CD4-positive, alpha-beta T cell (primary cell): ENCODE measurements at regions not wholly inside any gene's neighbourhood (a gene's known extent, or its start where the extent isn't known, plus 50 kb on each side); places are given as distances from the start of the nearest gene placed in this dataset.
"Not testable (repeated sequence)": the region's sequence is repeated elsewhere in the genome, so short reads cannot be mapped to it uniquely, and the experiment has no call there.

Experiments used
- ATAC-seq: fragments of 200-7000 bp; cut with Tn5 transposase; one replicate; pipeline ENCODE4 v1.10.0; 2022; ENCODE audit warnings: mild to moderate bottlenecking; ENCODE audit not compliant: poor library complexity
- CTCF ChIA-PET: fragments of 350-600 bp; sonication (Branson Sonifier 250); formaldehyde crosslinking; loops from one replicate; lab custom pipeline; 2021; ENCODE audit warnings: antibody characterized with exemption, inconsistent platforms; lab: Charles Lee
- POLR2A ChIA-PET: fragments of 350-600 bp; sonication (Branson Sonifier 250); formaldehyde crosslinking; loops from one replicate; lab custom pipeline; 2021; ENCODE audit warnings: antibody characterized with exemption, inconsistent platforms; lab: Charles Lee
- DNase-seq, 14 experiments: peaks; one replicate each; pipeline ENCODE4 v3.0.0-alpha.2; 2013 to 2020; ENCODE audit warnings: mixed read lengths in 2 of 14
- H3K27ac ChIP-seq, 2 donors: one replicate each; pipeline versions ENCODE4 v1.5.1 to v1.7.0; 2013; ENCODE audit warnings: low read length in 2 of 2, low read depth in 1 of 2, mild to moderate bottlenecking in 1 of 2
- H3K27me3 ChIP-seq, 2 experiments: 1 replicate in 1 of 2; 2 replicates in 1 of 2; pipeline versions ENCODE4 v1.6.1 to v1.7.0; 2013; ENCODE audit warnings: low read length in 2 of 2, control low read depth in 1 of 2, mild to moderate bottlenecking in 1 of 2, moderate library complexity in 1 of 2; ENCODE audit not compliant: insufficient read depth in 2 of 2, control insufficient read depth in 1 of 2
- H3K36me3 ChIP-seq: one replicate; pipeline ENCODE4 v1.6.1; 2013; ENCODE audit warnings: low read length, control low read depth; ENCODE audit not compliant: insufficient read depth
- H3K4me1 ChIP-seq: one replicate; pipeline ENCODE4 v1.6.1; 2013; ENCODE audit warnings: low read length, control low read depth; ENCODE audit not compliant: insufficient read depth
- H3K4me3 ChIP-seq: one replicate; pipeline ENCODE4 v1.5.1; 2013; ENCODE audit warnings: mild to moderate bottlenecking, low read length, moderate library complexity
- H3K9me3 ChIP-seq, 2 experiments: 1 replicate in 1 of 2; 2 replicates in 1 of 2; pipeline versions ENCODE4 v1.6.1 to v1.7.0; 2013; ENCODE audit warnings: low read length in 2 of 2, mild to moderate bottlenecking in 2 of 2, control low read depth in 1 of 2, moderate library complexity in 1 of 2; ENCODE audit not compliant: control insufficient read depth in 1 of 2, insufficient read depth in 1 of 2
- H3K27ac Mint-ChIP-seq: one replicate; pipeline ENCODE4 v1.8.0; 2020; ENCODE audit warnings: mixed read lengths
- H3K27me3 Mint-ChIP-seq: one replicate; pipeline ENCODE4 v1.8.0; 2021; ENCODE audit warnings: mixed read lengths
- H3K36me3 Mint-ChIP-seq: one replicate; pipeline ENCODE4 v1.8.0; 2021; ENCODE audit warnings: low read depth, mixed read lengths
- H3K4me1 Mint-ChIP-seq: one replicate; pipeline ENCODE4 v1.8.0; 2021; ENCODE audit warnings: low read depth, mixed read lengths
- H3K4me3 Mint-ChIP-seq: one replicate; pipeline ENCODE4 v1.8.0; 2020; ENCODE audit warnings: mild to moderate bottlenecking, mixed read lengths
- H3K9me3 Mint-ChIP-seq: one replicate; pipeline ENCODE4 v1.8.0; 2020; ENCODE audit warnings: mixed read lengths
- intact Hi-C, 2 experiments: fragments of 100-400 bp; cut with DNase I in 1 of 2; cut with micrococcal nuclease in 1 of 2; formaldehyde crosslinking; loops; one replicate each; pipeline versions ENCODE4 v1.15.1 to v1.9.0; 2023 to 2025; cut with DNase I, micrococcal nuclease
- TF ChIP-seq, protein P1 (sequence below): fragments of 200-600 bp; IDR thresholded peaks from one replicate; pipeline ENCODE4 v1.8.0; 2022; ENCODE audit warnings: antibody characterized with exemption, mild to moderate bottlenecking

DNA sequence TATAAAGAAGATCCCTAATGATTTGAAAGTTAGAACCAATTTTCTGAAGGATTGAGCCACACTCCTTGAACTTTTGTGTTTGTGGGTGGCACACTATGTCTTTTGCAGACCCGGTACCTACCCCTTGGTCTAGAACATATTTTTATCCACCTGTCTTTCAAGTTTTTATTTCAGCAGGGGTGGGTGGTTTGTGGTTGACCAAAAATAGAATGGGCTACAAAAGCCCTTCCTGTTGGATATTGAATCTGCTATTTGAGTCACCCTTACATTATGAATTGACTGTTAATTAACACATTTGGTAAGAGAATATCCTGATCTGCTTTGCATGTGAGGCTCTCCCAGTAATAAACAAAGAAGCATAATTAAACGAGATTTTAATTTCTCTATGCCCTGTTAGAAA, 401.2 kb downstream of the POTEH start:
- H3K27me3 ChIP-seq, H3K9me3 Mint-ChIP-seq, H3K27me3 Mint-ChIP-seq, H3K4me3 Mint-ChIP-seq, intact Hi-C loops, ATAC-seq, H3K36me3 ChIP-seq, H3K4me1 Mint-ChIP-seq, POLR2A ChIA-PET, H3K4me1 ChIP-seq, H3K27ac ChIP-seq, DNase-seq, H3K27ac Mint-ChIP-seq, H3K36me3 Mint-ChIP-seq, CTCF ChIA-PET, H3K4me3 ChIP-seq: not testable (repeated sequence)
- peaks cover 0 to 10% of the 10 kb centered on the region in 2 experiments for H3K9me3 ChIP-seq

GRCh38 chr22:16105121-16105520, 415.3 kb downstream of the POTEH start:
- H3K4me1 Mint-ChIP-seq, H3K27me3 ChIP-seq, H3K27ac ChIP-seq, DNase-seq, H3K36me3 Mint-ChIP-seq, H3K9me3 ChIP-seq, intact Hi-C loops, CTCF ChIA-PET, H3K4me1 ChIP-seq, H3K4me3 Mint-ChIP-seq, H3K27me3 Mint-ChIP-seq, H3K36me3 ChIP-seq, H3K9me3 Mint-ChIP-seq, ATAC-seq, H3K27ac Mint-ChIP-seq, H3K4me3 ChIP-seq, POLR2A ChIA-PET: not testable (repeated sequence)

DNA sequence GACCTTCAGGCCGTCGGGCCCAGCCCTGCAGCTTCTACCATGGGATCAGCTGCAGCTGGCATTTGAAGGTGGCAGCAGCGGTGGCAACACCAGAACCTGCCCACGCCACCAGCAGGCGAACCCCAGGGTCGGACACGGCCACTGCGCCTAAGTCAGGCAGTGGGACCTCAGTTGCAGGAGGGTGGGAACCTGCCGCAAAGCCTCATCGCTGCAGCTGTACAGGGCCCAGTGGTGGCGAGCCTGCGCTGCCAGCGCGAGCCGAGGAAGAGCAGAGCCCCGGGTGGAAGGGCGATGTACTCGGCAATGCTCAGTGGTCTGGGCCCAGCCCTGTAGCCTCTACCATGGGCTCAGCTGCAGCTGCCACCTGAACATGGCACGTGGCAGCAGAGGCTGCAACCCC, 441.6 kb downstream of the POTEH start:
- H3K36me3 Mint-ChIP-seq, POLR2A ChIA-PET, H3K27me3 Mint-ChIP-seq, CTCF ChIA-PET, H3K27ac ChIP-seq, H3K27me3 ChIP-seq, H3K27ac Mint-ChIP-seq, H3K9me3 Mint-ChIP-seq, ATAC-seq, H3K4me1 Mint-ChIP-seq, H3K36me3 ChIP-seq, H3K4me1 ChIP-seq, H3K4me3 ChIP-seq, H3K4me3 Mint-ChIP-seq: not testable (repeated sequence)
- intact Hi-C loops, result loop anchor here in 1 of 2 experiments (10.0 kb wide), 1 partner anchor 57 kb away; no protein-coding TSS in a partner anchor
- DNase-seq, result peak in 1 of 14 experiments; percentile 4
- peaks cover 0 to 20% of the 10 kb centered on the region in 2 experiments for H3K9me3 ChIP-seq

- H3K4me3 Mint-ChIP-seq, result no peak overlapping the region
- DNase-seq, result peak in 1 of 14 experiments; percentile 2
- Histone ChIP-seq H3K27ac (no peak overlapping the region), H3K9me3 (peaks cover 0 to 20% of the 10 kb centered on the region in 2 experiments), H3K4me3 (no peak overlapping the region), H3K4me1 (no peaks in the 10 kb centered on the region), H3K27me3 (no peaks in the 10 kb centered on the region), H3K36me3 (no peaks in the 10 kb centered on the region)
- ChIA-PET POLR2A (no interaction called here), CTCF (no interaction called here)
- H3K27ac Mint-ChIP-seq, result no peak overlapping the region
- no peaks in the 10 kb centered on the region for H3K36me3 Mint-ChIP-seq
- intact Hi-C loops, result loop anchor here in 1 of 2 experiments (10.0 kb wide), 1 partner anchor 57 kb away; no protein-coding TSS in a partner anchor
- TF ChIP-seq, protein P1, sequence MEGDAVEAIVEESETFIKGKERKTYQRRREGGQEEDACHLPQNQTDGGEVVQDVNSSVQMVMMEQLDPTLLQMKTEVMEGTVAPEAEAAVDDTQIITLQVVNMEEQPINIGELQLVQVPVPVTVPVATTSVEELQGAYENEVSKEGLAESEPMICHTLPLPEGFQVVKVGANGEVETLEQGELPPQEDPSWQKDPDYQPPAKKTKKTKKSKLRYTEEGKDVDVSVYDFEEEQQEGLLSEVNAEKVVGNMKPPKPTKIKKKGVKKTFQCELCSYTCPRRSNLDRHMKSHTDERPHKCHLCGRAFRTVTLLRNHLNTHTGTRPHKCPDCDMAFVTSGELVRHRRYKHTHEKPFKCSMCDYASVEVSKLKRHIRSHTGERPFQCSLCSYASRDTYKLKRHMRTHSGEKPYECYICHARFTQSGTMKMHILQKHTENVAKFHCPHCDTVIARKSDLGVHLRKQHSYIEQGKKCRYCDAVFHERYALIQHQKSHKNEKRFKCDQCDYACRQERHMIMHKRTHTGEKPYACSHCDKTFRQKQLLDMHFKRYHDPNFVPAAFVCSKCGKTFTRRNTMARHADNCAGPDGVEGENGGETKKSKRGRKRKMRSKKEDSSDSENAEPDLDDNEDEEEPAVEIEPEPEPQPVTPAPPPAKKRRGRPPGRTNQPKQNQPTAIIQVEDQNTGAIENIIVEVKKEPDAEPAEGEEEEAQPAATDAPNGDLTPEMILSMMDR, result no peak
- no peaks in the 10 kb centered on the region for H3K4me1 Mint-ChIP-seq
- no peaks in the 10 kb centered on the region for H3K27me3 Mint-ChIP-seq
- no peaks in the 10 kb centered on the region for H3K9me3 Mint-ChIP-seq
- ATAC-seq, result no peak
These were observed 442.1 kb downstream of the POTEH start for GRCh38 chr22:16131918-16132317.

DNA sequence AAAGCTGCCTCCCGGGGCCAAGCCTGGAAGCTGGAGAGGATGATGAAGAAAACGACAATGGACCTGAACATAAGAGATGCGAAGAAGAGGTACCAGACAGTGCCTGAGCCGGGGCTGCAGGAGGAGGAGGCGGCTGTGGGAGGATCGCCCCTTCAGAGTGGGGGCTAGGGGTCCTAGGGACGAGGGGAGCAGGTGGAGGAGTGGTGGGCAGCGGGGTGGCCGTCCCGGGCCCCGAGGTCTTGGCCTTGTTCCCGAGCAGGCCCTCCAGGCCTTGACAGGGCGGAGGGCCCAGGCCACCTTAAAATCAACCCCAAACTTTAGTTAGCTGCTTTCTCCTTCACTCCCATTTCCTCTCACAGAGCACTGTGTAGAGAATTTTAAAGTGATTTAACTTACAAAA, 442.8 kb downstream of the POTEH start:
- H3K27ac Mint-ChIP-seq, H3K27me3 ChIP-seq, POLR2A ChIA-PET, H3K4me3 Mint-ChIP-seq, H3K4me1 Mint-ChIP-seq, ATAC-seq, H3K4me1 ChIP-seq, H3K27me3 Mint-ChIP-seq, H3K36me3 ChIP-seq, H3K4me3 ChIP-seq, CTCF ChIA-PET, DNase-seq, H3K27ac ChIP-seq, H3K36me3 Mint-ChIP-seq, H3K9me3 Mint-ChIP-seq: not testable (repeated sequence)
- intact Hi-C loops, result loop anchor here in 1 of 2 experiments (10.0 kb wide), 1 partner anchor 58 kb away; no protein-coding TSS in a partner anchor
- H3K9me3 ChIP-seq, result peaks cover 0 to 20% of the 10 kb centered on the region in 2 experiments

DNA sequence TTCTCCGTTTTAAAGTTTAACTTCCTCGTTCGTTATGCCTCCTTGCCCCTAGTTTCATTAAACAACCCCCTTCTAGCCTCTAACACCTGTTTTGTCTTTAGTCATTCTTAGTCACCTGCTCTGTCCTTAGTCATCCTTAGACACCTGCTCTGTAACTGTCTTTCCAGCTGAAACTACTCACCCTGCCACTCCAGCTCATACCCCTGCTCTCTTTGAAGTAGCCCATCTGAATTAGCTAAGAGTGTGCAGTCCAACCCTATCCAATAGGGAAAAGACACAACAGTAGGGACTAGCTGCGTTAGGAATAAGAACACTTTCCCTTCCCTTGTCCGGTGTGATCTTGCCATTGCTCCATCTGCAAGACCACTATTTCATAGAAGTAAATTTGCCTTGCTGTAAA, 446.5 kb downstream of the CCT8L2 start:
- POLR2A ChIA-PET, DNase-seq, H3K27me3 ChIP-seq, H3K4me1 ChIP-seq, H3K9me3 Mint-ChIP-seq, H3K9me3 ChIP-seq, H3K36me3 Mint-ChIP-seq, H3K27ac ChIP-seq, H3K36me3 ChIP-seq, H3K4me1 Mint-ChIP-seq, H3K27me3 Mint-ChIP-seq, H3K4me3 ChIP-seq, ATAC-seq, intact Hi-C loops, H3K4me3 Mint-ChIP-seq, H3K27ac Mint-ChIP-seq: not testable (repeated sequence)
- CTCF ChIA-PET, result interaction anchor here (0.7 kb wide), 1 partner anchor 148 kb away, joined by 3 read pairs; no protein-coding TSS in a partner anchor
